ENCODE measurements at regions not wholly inside any gene's neighbourhood (a gene's known extent, or its start where the extent isn't known, plus 50 kb on each side); places are given as distances from the start of the nearest gene placed in this dataset.

DNA sequence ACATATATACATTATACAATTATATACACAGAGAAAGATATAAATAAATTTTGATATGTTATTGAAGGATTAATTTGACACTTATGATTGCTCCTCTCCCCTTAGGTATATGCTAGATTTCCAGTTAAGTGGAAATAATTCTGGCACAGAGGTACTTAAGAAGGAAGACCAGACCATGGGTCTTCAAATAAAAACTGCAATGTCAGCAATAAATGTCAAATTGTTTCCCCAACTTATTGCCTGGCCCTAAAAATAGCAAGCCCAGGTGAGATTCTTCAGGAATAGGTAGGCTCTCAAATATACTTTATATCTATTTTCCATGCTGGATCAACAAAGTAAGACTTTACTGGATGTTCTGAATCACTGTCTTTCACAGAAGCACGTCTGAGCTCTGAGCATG, 551.3 kb upstream of the STEAP1 start:
- TF ChIP-seq, protein P1, sequence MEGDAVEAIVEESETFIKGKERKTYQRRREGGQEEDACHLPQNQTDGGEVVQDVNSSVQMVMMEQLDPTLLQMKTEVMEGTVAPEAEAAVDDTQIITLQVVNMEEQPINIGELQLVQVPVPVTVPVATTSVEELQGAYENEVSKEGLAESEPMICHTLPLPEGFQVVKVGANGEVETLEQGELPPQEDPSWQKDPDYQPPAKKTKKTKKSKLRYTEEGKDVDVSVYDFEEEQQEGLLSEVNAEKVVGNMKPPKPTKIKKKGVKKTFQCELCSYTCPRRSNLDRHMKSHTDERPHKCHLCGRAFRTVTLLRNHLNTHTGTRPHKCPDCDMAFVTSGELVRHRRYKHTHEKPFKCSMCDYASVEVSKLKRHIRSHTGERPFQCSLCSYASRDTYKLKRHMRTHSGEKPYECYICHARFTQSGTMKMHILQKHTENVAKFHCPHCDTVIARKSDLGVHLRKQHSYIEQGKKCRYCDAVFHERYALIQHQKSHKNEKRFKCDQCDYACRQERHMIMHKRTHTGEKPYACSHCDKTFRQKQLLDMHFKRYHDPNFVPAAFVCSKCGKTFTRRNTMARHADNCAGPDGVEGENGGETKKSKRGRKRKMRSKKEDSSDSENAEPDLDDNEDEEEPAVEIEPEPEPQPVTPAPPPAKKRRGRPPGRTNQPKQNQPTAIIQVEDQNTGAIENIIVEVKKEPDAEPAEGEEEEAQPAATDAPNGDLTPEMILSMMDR (IDR thresholded peaks at IDR 0.05): no peak
- TF ChIP-seq POLR2A (IDR thresholded peaks at IDR 0.05): no peak
